Caco-2 (cell line): ENCODE measurements at regions not wholly inside any gene's neighbourhood (a gene's known extent, or its start where the extent isn't known, plus 50 kb on each side); places are given as distances from the start of the nearest gene placed in this dataset.

Source experiments
- BruUV-seq: library from RNA; stranded (reverse); fragments of 400-500 nt; replicated peaks from 2 replicates; lab custom pipeline; 2021; lab: Mats Ljungman, UMichigan
- CTCF ChIA-PET: fragments of 300-600 bp; sonication (Branson Sonifier 250); formaldehyde crosslinking; loops from one replicate; lab custom pipeline; 2022; ENCODE audit warnings: antibody characterized with exemption; lab: Charles Lee
- POLR2A ChIA-PET: fragments of 300-600 bp; sonication (Branson Sonifier 250); formaldehyde crosslinking; loops from one replicate; lab custom pipeline; 2022; ENCODE audit warnings: antibody characterized with exemption; lab: Charles Lee
- DNase-seq, 2 experiments: peaks; one replicate each; pipeline versions ENCODE4 v3.0.0 to v3.0.0-alpha.2; 2020 to 2022
- H3K27me3 ChIP-seq: replicated peaks from 2 replicates; pipeline ENCODE4 v1.6.0; 2011; ENCODE audit warnings: low read length; ENCODE audit not compliant: control insufficient read depth, insufficient read depth
- H3K36me3 ChIP-seq: 2 replicates; pipeline ENCODE4 v1.5.1; 2011; ENCODE audit warnings: low read length; ENCODE audit not compliant: control insufficient read depth, insufficient read depth
- H3K4me1 ChIP-seq: fragments of 250-450 bp; sonication (Bioruptor Pico); 2 replicates; pipeline ENCODE4 v1.5.1; 2020; ENCODE audit warnings: mild to moderate bottlenecking
- H3K4me3 ChIP-seq: 2 replicates; pipeline ENCODE4 v1.5.1; 2011; ENCODE audit warnings: low read depth, mild to moderate bottlenecking, control low read depth, low read length
- H3K9me3 ChIP-seq: fragments of 250-450 bp; sonication (Bioruptor Pico); 2 replicates; pipeline ENCODE4 v1.5.1; 2020; ENCODE audit warnings: mild to moderate bottlenecking, moderate library complexity
- H3K27ac Mint-ChIP-seq: one replicate; pipeline ENCODE4 v1.8.0; 2022; ENCODE audit warnings: mixed read lengths; ENCODE audit not compliant: unreplicated experiment
- H3K27me3 Mint-ChIP-seq: one replicate; pipeline ENCODE4 v1.8.0; 2022; ENCODE audit warnings: mixed read lengths; ENCODE audit not compliant: insufficient read depth, unreplicated experiment
- H3K36me3 Mint-ChIP-seq: one replicate; pipeline ENCODE4 v1.8.0; 2022; ENCODE audit warnings: mild to moderate bottlenecking, mixed read lengths; ENCODE audit not compliant: insufficient read depth, unreplicated experiment
- H3K4me1 Mint-ChIP-seq: one replicate; pipeline ENCODE4 v1.8.0; 2022; ENCODE audit warnings: low read depth, mixed read lengths; ENCODE audit not compliant: unreplicated experiment
- H3K4me3 Mint-ChIP-seq: one replicate; pipeline ENCODE4 v1.8.0; 2022; ENCODE audit warnings: mild to moderate bottlenecking, moderate library complexity, mixed read lengths; ENCODE audit not compliant: unreplicated experiment
- H3K9me3 Mint-ChIP-seq: one replicate; pipeline ENCODE4 v1.8.0; 2022; ENCODE audit warnings: mixed read lengths; ENCODE audit not compliant: unreplicated experiment
- intact Hi-C: fragments of 100-400 bp; cut with micrococcal nuclease; formaldehyde crosslinking; loops from one replicate; pipeline ENCODE4 v1.10.0; 2022; ENCODE audit not compliant: unreplicated experiment
- TF ChIP-seq, protein P1 (sequence below), 2 experiments: fragments of 200-600 bp in 1 of 2; IDR thresholded peaks; 1 replicate in 1 of 2; 2 replicates in 1 of 2; pipeline versions ENCODE4 v1.5.1 to v1.8.0; 2011 to 2022; ENCODE audit warnings: antibody characterized with exemption in 1 of 2, control low read depth in 1 of 2, inconsistent platforms in 1 of 2, low read depth in 1 of 2, low read length in 1 of 2, mild to moderate bottlenecking in 1 of 2, moderate library complexity in 1 of 2; ENCODE audit not compliant: insufficient read depth in 1 of 2, severe bottlenecking in 1 of 2, unreplicated experiment in 1 of 2

DNA sequence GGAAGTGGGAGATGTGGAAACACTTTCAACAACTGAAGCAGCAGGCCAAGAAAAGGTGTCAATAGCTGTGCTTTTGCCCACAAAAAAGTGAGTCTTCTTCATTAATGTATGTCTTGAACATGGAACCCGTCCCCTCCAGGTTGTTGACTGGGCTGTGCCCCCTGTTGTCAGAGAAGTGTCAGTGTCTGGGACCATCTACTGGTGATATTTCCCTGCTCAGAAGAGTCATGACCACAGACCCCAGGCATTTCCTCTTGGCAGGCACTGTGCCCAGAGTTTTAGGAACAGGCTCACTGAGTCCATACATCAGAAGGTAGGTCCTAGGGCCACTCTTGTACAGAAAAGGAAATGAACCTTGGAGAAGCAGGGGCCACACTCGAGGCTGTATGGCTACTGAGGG lies 54.8 kb upstream of the LARS2 start:
- TF ChIP-seq, protein P1, sequence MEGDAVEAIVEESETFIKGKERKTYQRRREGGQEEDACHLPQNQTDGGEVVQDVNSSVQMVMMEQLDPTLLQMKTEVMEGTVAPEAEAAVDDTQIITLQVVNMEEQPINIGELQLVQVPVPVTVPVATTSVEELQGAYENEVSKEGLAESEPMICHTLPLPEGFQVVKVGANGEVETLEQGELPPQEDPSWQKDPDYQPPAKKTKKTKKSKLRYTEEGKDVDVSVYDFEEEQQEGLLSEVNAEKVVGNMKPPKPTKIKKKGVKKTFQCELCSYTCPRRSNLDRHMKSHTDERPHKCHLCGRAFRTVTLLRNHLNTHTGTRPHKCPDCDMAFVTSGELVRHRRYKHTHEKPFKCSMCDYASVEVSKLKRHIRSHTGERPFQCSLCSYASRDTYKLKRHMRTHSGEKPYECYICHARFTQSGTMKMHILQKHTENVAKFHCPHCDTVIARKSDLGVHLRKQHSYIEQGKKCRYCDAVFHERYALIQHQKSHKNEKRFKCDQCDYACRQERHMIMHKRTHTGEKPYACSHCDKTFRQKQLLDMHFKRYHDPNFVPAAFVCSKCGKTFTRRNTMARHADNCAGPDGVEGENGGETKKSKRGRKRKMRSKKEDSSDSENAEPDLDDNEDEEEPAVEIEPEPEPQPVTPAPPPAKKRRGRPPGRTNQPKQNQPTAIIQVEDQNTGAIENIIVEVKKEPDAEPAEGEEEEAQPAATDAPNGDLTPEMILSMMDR (IDR thresholded peaks at IDR 0.05; ENCODE audit: insufficient read depth in 1 of 2, low read depth in 1 of 2, low read length in 1 of 2, severe bottlenecking in 1 of 2, unreplicated experiment in 1 of 2) = no peak
- Mint-ChIP-seq H3K27me3 (peaks cover 9% of the 10 kb centered on the region), H3K4me3 (no peak overlapping the region), H3K27ac (no peak overlapping the region), H3K4me1 (no peaks in the 10 kb centered on the region), H3K9me3 (no peaks in the 10 kb centered on the region), H3K36me3 (no peaks in the 10 kb centered on the region)
- no TSS peak for BruUV-seq
- CTCF ChIA-PET = no interaction called here
- Histone ChIP-seq H3K9me3 (no peaks in the 10 kb centered on the region), H3K4me3 (no peak overlapping the region), H3K36me3 (no peaks in the 10 kb centered on the region), H3K4me1 (no peaks in the 10 kb centered on the region), H3K27me3 (no peaks in the 10 kb centered on the region)
- DNase-seq = no peak
- intact Hi-C loops = no loop called here
- POLR2A ChIA-PET = no interaction called here

DNA sequence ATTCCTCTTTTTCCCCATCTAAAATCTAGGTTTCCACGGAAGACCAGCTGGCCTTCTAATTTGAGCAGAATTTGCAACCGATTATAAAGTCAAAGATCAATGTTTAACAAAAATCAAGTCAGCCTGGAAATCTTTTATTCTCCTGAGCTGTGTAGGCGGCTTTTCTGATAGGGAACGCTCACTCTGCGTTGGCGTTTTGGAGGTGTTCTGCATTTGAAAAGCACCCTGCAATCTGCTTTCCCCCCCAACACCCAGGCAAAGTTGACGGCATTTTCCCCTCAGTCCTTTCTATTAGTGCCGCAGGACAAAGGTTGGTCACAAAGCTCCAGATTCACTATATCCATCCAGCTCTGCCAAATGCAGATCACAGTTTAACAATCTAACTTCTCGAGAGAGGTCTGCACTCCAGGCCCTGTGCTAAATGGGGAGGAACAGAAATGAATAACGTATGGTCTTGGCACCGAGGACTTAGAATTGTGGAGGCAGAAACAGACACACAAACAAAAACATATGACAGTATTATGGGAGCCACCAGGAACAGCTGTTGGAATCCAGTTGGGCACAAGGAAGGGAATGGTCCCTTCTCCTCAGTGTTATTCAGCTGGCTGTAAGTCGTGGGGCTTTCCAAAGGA lies 50.4 kb upstream of the LARS2 start:
- no TSS peak for BruUV-seq

More for the DNA sequence above, 50.4 kb upstream of the LARS2 start:
- Histone ChIP-seq H3K4me3 (no peak overlapping the region), H3K27me3 (no peaks in the 10 kb centered on the region), H3K4me1 (no peaks in the 10 kb centered on the region), H3K9me3 (no peaks in the 10 kb centered on the region), H3K36me3 (no peaks in the 10 kb centered on the region)
- DNase-seq = no peak
- Mint-ChIP-seq H3K4me1 (no peaks in the 10 kb centered on the region), H3K36me3 (no peaks in the 10 kb centered on the region), H3K27me3 (peaks cover 11% of the 10 kb centered on the region), H3K27ac (no peak overlapping the region), H3K9me3 (no peaks in the 10 kb centered on the region), H3K4me3 (no peak overlapping the region)
- intact Hi-C loops = no loop called here
- TF ChIP-seq, protein P1 (IDR thresholded peaks at IDR 0.05; ENCODE audit: insufficient read depth in 1 of 2, low read depth in 1 of 2, low read length in 1 of 2, severe bottlenecking in 1 of 2, unreplicated experiment in 1 of 2) = no peak
- ChIA-PET POLR2A (no interaction called here), CTCF (no interaction called here)
